HCT116 (cell line): ENCODE measurements at regions not wholly inside any gene's neighbourhood (a gene's known extent, or its start where the extent isn't known, plus 50 kb on each side); places are given as distances from the start of the nearest gene placed in this dataset.

Experiments
- CBX3 ChIP-seq: IDR thresholded peaks from 2 replicates; pipeline ENCODE4 v1.6.1; 2012; ENCODE audit warnings: low read depth
- CTCF ChIP-seq, 3 experiments: fragments of 200-600 bp in 1 of 3; sonication (generic) in 1 of 3; IDR thresholded peaks in 2 of 3; conservative IDR thresholded peaks in 1 of 3; 2 replicates each; pipeline ENCODE4 v1.5.1; 2012 to 2017; ENCODE audit warnings: low read depth in 2 of 3, low read length in 2 of 3, antibody characterized with exemption in 1 of 3, borderline replicate concordance in 1 of 3, control low read depth in 1 of 3, mild to moderate bottlenecking in 1 of 3, mixed read lengths in 1 of 3, mixed run types in 1 of 3, moderate library complexity in 1 of 3; ENCODE audit not compliant: insufficient read depth in 1 of 3
- EZH2 ChIP-seq: fragments of 200-600 bp; sonication (generic); IDR thresholded peaks from 2 replicates; pipeline ENCODE4 v1.6.1; 2017; ENCODE audit warnings: antibody characterized with exemption, mixed run types
- POLR2A ChIP-seq: IDR thresholded peaks from 2 replicates; pipeline ENCODE4 v1.7.0; 2011; ENCODE audit warnings: borderline replicate concordance; ENCODE audit not compliant: insufficient read depth, insufficient read length; ENCODE audit errors: extremely low read depth
- RAD21 ChIP-seq: IDR thresholded peaks from 2 replicates; pipeline ENCODE4 v1.6.1; 2012; ENCODE audit warnings: low read depth, mild to moderate bottlenecking
- SIN3A ChIP-seq: IDR thresholded peaks from 2 replicates; pipeline ENCODE4 v1.6.1; 2012; ENCODE audit warnings: low read depth
- TF ChIP-seq, protein P1 (sequence below): IDR thresholded peaks from 2 replicates; pipeline ENCODE4 v1.6.1; 2012; ENCODE audit warnings: low read depth

DNA sequence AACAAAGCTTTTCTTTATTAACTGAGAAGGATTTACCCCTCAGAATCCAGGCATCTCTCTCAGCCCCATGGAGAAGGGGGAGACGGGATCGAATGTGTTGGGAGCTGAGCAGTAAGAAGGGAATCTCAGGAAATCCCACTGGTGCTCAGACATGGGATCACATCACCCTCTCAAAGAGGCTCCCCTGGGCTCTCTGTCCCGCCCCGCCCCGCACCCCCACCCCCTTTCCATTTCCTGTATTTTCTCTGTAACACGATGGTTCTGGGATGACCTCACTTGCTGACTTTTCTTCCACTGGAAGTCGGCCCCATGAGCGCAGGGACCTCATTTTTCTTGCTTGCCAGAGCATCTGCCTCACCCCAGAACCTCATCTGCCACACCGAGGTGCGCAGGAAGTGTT is 96.7 kb upstream of the SLC22A11 start:
- TF ChIP-seq CBX3 = no peak
- TF ChIP-seq CTCF (IDR thresholded peaks at IDR 0.05 in 2 of 3, conservative IDR thresholded peaks at IDR 0.05 in 1 of 3; ENCODE audit: borderline replicate concordance in 1 of 3, insufficient read depth in 1 of 3, low read depth in 2 of 3, low read length in 2 of 3) = no peak
- TF ChIP-seq EZH2 = no peak
- TF ChIP-seq POLR2A = no peak
- TF ChIP-seq SIN3A = no peak
- TF ChIP-seq RAD21 = no peak
- TF ChIP-seq, protein P1, sequence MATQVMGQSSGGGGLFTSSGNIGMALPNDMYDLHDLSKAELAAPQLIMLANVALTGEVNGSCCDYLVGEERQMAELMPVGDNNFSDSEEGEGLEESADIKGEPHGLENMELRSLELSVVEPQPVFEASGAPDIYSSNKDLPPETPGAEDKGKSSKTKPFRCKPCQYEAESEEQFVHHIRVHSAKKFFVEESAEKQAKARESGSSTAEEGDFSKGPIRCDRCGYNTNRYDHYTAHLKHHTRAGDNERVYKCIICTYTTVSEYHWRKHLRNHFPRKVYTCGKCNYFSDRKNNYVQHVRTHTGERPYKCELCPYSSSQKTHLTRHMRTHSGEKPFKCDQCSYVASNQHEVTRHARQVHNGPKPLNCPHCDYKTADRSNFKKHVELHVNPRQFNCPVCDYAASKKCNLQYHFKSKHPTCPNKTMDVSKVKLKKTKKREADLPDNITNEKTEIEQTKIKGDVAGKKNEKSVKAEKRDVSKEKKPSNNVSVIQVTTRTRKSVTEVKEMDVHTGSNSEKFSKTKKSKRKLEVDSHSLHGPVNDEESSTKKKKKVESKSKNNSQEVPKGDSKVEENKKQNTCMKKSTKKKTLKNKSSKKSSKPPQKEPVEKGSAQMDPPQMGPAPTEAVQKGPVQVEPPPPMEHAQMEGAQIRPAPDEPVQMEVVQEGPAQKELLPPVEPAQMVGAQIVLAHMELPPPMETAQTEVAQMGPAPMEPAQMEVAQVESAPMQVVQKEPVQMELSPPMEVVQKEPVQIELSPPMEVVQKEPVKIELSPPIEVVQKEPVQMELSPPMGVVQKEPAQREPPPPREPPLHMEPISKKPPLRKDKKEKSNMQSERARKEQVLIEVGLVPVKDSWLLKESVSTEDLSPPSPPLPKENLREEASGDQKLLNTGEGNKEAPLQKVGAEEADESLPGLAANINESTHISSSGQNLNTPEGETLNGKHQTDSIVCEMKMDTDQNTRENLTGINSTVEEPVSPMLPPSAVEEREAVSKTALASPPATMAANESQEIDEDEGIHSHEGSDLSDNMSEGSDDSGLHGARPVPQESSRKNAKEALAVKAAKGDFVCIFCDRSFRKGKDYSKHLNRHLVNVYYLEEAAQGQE = no peak
